GM18517 (cell line): ENCODE measurements at regions not wholly inside any gene's neighbourhood (a gene's known extent, or its start where the extent isn't known, plus 50 kb on each side); places are given as distances from the start of the nearest gene placed in this dataset.
"Not testable (repeated sequence)": the region's sequence is repeated elsewhere in the genome, so short reads cannot be mapped to it uniquely, and the experiment has no call there.

Source experiments
- ATAC-seq: cut with Tn5 transposase; IDR thresholded peaks from one replicate; pipeline ENCODE4 v1.9.1; 2021; ENCODE audit warnings: mild to moderate bottlenecking, moderate library complexity; ENCODE audit not compliant: unreplicated experiment

DNA sequence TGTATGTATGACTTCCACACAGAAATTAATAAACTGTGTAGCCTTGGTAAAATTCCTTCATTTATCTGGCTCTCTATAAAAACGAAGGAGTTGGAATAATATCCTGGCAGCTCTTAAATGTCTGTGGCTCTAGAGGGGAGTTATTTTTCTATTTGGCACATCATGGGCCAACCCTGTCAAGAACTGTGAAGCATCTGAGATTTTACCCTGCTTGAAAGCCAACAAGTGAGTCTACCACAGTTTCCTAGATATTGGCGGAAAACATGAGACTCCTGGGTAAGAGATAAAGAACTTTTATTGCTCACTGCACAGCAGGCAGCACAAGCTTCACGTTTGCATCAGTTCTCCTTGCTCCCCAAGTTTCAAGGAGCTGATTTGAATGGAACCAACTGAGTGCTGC, 346.7 kb upstream of the CYRIA start:
- ATAC-seq: no peak

DNA sequence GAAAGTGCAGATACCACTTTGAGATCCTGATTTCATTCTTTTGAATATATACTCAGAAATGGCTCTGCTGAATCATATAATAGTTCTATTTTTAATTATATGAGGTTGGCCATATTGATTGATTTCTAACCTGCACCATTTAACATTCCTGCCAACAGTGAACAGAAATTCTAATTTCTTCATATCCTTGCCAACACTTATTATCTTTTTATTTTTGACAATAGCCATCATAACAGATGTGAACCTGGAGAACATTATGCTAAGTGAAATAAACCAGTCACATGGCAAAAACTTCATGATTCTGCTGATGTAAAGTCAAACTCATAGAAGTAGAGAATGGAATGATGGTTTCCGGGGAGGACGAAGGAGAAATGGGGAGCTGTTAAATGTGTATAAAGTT, 344.5 kb upstream of the CYRIA start:
- no peak for ATAC-seq

DNA sequence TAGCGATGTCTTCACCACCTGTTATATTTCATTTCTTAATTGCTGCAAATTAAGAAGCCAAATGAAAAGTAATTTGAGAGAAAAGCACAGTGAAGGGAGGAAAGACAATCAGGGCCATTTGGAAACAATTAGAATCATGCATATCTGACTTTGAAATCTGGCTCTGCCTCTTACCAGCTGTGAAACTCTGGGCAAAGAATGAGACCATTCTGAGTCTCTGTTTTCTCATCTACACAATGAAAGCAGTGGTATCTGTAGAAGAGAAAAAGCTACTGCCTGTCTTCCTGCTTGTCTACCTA, 334.5 kb upstream of the CYRIA start:
- ATAC-seq: no peak

DNA sequence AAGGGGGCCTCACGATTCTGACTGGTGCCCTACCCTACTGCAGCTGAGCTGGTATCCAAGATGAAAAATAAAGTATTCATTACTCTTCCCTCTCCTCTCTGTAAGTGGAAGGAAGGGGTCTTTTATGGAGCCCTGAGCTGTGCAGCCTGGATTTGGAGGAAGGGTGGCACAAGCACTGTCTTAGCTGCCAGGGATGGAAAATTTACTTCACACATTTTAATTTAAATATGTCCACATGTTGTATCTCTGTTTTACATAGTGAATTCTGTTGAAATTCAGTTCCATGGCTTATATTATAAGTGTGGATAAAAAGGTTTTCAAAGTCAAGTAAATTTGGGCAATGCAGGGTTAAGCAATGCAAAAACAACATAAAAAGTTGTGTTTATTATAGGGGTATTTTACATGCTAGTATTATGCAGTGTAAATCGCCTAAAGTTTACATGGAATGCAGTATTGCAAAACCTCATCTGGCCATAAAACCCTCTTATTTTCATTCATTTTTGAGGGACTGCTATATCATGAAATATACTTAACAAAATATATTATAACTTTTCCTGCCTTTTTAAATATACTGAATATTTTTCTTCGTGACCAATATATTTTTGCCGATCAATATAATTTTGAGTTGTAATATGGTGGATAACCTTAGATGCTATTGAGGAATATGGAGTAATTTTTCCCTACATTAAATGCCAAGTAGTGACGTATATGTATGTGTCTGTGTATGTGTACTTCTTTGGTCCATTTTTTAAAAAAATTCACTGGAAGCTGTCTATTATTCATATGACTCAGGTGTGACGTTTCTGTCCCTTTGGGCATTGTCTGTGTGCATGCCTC, 333.9 kb upstream of the CYRIA start:
- no peak for ATAC-seq

DNA sequence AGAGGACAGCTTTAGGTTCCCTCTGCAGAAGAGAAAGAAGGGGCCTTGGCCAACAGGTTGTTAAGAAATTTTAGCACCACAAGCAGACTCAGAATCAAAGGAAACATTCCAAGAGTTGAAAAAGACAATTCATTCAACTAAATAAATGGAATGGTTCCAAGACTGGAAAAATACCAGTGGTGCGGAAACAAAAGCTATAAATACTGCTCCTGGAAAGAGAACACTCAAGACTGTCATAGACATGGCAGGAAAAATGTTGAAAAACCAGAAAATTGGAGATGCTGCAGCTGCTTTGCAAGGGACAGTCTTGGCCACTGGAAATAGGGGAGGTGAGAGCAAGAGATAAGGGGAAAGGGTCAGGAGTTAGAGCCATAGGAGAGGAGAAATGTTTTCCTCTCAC, 312.7 kb upstream of the CYRIA start:
- ATAC-seq: no peak

DNA sequence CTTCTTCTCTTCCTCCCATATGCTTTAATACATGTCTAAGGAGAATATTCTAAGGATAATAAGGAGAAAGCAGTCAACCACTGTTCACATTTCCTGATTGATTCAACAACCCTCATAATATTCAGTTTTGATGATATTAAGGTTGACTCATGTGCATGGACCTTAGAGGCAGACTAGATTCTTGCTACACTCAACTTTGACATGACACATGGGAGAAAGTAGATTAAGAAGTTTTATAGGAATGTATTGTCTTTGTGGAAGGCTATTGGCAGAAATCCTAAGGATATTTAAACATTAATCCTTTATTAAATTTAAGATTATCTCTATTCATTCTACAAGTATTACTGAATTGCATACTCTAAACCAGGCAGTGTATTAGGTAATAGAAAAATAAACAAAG, 309.1 kb upstream of the CYRIA start:
- ATAC-seq: no peak

DNA sequence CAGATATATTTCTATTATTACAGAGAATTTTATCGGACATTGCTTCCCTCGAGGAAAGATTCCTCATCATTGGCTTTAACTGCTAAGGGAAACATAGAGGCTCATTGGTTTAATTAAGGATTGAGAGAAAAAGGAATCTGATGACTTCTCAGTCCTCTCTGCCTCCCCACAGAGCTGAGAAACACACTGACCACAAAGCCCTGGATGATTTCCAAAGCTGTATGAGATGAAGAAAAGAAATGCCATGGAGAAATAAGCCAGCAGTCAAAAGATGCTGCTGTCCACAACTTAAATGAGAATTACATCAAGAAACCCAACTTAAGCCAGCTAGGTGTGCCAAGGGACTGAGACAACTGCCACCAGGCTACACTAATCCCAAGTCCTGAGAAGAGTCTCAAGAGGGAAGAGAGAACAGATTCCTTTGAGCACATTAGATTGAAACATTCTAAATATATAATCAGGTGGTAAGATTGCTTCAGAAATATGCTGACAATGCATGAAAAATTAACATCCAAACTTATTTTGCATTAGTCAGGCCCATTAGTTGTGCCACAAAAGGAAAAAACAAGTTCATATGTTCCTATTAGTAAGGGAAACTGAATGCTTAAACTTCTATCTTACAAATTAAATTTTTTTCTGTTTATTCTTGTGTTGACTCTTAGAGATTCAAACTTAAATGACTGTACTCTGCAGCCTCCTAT, 308.1 kb upstream of the CYRIA start:
- ATAC-seq: no peak

DNA sequence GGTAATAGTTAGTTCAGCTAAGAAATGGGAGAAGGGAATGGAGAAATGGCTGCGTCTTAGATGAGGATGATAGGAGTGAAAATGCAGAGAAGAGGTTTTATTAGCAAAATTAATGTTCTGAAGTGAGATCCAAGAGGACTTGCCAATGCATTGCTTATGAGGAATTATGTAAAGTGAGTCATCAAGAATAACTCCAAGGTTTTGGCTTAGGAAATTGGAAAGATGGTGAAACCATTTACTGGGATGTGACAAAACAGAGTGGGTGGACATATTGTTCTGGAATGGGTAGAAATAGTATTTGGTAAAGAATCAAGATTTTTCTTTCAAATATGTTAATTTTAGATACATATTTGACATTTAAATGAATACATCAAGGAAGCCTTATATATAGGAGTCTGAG, 306.6 kb upstream of the CYRIA start:
- no peak for ATAC-seq

DNA sequence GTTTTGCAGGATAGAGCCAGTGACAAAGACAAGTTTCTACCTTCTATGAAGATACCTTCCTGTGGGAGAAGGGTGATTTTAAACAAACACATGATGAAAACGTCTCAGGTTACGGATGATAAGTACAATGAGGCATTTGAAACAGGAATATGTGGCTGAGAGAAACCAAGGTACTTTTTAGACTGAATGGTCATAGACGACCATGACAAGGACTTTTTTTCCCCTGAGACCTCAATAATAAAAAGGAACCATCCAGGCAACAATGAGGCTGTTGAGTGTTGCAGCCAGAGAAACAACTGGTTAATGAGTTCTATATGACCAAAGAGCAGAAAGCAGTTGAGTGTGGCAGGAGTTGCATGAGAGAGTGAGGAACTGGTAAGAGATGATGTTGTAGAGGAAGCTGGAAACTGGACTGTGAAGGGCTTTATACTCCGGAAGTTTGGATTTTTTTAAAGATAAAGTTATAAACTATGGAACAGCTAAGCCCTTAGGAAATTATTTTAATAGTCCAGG, 306.1 kb upstream of the CYRIA start:
- no peak for ATAC-seq

DNA sequence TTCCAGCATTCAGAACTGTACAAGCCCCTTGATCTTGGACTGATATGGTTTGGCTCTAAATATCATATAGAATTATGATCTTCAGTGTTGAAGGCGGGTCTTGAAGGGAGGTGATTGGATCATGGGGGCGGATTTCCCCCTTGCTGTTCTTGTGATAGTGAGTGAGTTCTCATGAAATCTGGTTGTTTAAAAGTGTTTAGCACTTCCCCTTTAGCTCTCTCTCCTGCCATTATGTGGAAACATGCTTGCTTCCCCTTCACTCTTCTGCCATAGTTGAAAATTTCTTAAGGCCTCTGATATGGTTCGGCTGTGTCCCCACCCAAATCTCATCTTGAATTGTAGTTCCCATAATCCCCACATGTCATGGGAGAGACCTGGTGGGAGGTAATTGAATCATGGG, 305.3 kb upstream of the CYRIA start:
- not testable (repeated sequence) for ATAC-seq

DNA sequence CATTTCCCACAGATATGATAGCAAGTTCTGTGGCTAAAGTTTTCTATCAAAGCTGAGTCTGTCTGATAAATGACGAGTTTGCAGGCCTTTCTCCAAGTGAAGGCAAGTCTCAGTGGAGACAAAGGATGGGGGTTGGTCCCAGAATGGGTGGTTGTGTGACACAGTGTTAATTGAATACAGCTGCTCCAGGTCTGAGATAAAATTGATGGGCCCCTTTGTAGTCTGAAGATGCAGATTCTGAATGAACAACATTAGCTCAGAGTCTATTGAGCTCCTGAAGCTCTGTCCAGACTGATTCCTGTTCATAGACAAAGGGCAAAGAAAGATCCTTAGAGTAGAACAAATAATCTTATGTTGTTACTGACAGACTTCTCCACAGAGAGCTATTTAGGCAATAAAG, 296.9 kb upstream of the CYRIA start:
- no peak for ATAC-seq

DNA sequence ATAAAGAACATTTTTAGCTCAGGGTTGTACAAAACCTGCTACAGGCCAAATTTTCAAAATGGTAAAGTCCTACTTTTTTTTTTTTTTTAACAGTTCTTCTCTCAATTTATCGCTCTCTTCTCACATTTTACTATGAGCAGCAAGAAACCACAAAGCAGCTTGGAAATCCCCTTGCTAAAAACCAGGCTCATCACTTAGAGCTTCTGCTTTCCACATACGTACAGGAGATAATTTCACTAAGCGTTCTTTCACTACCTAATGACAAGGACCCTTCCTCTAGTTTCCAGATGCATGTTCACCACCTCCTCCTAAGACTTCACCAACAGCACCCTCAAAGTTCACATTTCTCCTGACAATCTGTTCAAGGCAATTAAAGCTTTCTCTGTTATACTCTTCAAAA, 294.9 kb upstream of the CYRIA start:
- no peak for ATAC-seq

DNA sequence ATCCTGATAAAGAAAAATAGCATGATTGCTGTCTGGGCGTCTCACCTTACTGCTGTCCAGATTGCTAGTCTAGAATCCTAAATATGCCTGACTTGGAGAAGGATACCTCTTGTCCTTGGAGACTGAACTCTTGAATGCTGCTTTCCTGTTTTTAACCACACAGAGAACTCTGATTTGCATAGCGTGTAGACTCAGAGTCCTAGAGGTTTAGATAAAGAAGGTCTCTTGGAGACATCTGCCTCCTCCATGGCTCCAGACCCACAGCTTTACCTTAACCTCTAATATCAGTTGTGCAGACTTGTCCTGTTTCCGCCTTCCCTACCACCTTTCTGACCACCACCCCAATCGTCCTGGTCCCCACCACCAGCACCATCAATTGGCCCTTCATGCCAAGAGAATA, 292.6 kb upstream of the CYRIA start:
- no peak for ATAC-seq

DNA sequence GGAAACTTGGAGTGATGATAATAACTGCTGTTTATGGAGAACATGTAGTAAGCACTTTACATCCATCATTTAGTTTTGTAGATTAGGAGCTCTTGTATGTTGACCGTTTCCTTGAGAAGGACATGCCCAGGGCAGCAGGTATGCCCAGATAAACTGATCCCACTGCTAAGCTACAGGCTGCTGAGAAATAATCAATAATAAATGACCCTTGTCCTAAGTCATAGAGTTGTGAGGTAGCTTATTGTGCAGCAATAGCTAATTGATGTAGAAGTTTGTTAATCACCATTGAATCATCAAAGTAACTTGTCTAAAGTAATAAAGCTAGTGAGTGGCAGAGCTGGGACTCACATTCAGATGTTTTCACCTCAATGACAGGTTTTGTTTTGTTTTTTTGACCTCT, 287.2 kb upstream of the CYRIA start:
- ATAC-seq: no peak

DNA sequence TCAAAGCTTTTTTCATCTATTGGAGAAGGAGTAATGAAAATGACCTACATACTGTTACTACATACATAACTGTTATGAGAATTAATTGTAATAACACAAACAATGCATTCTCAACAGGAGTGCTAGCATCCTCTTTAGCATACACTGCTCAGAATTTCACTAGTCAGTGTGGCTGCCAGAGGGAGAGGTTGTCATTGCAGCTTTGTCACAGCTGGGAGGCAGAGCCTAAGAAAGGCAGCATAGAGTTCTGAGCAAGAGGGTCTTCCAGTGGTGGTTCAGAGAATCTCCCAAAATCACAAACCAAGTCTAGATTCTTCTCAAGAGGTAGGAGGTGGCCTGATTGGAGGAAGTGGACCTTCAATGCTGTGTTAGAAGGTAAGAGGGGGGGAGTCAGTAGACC, 286.7 kb upstream of the CYRIA start:
- no peak for ATAC-seq

DNA sequence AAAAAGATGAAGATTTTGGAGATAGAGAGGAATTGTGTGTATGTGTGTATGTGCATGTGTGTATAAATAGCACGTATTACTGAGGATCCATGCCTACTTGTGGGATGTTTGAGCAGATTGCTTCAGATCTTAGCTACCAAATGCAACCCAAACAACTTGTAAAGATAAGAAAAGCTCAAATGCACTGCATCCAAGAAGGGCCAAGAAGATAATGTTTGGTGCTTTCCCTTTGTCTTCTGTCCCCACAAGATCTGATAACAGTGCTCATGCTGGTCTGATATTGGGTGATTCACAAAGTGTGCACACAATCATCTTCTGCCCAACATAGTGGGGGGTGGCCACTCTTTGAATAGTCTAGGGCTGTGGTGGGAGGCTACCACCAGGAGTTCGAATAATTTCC, 284.8 kb upstream of the CYRIA start:
- ATAC-seq: no peak

DNA sequence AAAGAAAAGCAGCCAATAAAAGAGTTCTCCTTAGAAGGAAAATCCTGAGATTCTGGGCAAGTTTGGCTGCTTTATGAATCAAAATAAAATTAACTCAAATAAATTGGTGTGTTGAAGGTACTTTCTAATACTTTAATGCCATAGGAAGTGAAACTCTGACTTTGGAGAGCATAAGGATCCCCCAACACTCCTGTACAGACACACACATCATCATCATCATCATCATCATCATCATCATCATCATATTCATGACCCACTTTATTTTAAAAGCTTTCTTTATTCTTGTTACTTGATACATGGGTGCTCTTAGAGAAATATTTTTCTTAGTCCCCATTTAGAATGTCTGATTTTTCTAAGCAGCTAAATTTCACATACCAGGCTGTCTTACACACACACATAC, 283.1 kb upstream of the CYRIA start:
- no peak for ATAC-seq

DNA sequence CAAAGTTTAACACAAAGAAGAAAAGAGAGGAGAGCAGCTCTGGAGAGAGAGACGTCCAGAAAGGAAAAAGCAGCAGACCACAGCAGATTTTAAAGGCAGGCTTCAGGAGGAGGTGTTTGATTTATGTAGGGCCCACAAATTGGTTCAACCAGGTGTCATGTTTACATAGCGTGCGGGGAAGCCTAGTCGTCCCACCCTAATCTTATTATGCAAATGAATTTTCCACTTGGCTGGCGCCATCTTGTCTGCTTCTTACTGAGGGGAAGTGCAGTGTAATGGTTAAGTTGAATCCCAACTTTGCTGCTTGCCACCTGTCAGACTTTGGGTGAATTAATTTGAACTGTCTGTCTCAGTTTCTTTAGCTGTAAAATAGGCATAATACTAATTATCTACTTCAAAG, 282.4 kb upstream of the CYRIA start:
- no peak for ATAC-seq

DNA sequence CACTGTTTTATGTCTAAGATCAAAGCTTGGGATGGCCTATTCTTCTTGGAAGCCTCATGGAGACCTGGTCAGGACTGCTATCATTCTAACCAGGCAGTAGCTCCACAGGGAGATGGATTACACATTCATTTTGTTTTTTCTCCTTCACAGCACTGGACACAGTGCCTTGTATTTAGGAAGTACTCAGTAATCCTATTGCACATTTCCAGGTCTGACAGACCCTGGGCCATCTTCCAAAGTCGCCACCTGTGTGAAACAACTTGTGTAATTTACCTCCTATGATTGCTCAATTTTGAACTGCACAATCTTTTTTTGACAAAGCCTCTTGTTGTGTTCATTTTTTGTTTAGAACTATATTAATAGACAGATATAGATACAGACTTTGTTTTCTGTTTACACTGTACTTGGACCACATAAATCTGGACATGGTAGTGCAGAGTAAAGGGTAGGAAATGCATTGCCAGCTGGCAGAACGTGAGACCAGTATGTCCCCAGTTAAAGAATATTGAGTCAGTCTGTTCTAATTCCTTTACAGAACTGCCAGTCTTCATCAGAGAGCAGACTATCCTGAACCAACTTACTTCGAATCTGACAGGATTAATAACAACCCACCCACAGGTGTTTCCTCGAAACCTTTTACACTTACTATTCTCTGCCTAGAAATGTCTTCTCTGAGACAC, 277.8 kb upstream of the CYRIA start:
- no peak for ATAC-seq

DNA sequence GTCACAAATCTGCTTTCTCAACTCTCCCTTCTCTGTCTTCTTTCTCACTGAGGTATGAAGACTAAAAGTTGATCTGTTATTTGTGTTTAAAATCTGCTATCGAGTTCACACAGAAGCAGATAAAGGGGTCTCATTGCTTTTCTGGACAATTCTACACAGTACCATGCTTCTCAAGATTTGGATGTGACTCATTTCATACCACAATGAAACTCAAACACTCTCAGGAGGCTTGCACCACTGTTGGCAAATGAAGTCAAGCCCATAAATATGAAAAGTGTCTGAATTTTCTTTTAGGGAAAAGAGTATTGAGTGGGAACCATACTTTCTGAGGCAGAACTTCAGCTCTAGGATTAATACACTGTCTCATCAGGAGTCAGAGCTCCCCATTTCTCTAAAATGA, 274.6 kb upstream of the CYRIA start:
- no peak for ATAC-seq

DNA sequence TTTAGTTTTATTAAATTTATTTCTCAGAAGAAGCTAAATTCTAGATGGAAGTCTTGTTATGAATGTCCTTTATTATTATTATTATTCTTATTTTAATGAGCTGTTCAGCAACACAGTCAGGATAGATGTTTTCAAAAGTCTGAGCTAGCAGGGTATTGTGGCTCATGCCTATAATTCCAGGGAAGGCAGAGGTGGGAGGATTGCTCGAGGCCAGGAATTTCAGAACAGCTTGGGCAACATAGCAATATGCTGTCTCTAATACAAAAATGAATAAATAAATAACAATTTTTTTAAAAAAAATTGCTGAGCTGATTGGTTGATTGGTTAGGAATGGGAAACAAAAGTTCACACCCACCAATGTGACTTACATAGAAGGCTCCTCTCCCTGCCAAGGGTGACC, 274.1 kb upstream of the CYRIA start:
- no peak for ATAC-seq

DNA sequence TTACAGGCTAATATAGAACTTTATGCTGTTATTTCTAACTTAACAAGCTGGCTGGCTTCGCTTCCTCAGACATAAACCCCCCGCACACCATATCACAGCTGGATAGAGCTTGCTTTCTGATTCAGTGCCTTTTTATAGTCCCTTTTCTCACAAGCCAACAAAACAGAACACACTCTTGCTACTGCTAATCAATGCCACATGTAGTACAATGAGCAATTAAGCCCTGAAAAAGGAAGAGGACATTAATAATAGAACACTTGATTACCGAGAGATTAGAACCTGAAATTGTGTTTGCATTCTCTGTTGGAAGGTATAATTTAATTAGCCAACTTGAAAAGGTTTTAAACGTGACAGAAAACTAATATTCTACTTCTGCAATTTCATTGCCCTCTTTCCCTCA, 267.7 kb upstream of the CYRIA start:
- no peak for ATAC-seq
